Vagina (tissue), 2 donors: ENCODE measurements at regions not wholly inside any gene's neighbourhood (a gene's known extent, or its start where the extent isn't known, plus 50 kb on each side); places are given as distances from the start of the nearest gene placed in this dataset.

Source experiments
- POLR2A ChIP-seq, 2 donors: fragments of 450-650 bp; IDR thresholded peaks; one replicate each; pipeline ENCODE4 v1.6.1; 2017; ENCODE audit warnings: antibody characterized with exemption in 2 of 2, mild to moderate bottlenecking in 2 of 2, moderate library complexity in 2 of 2
- TF ChIP-seq, protein P1 (sequence below), 3 experiments: fragments of 450-650 bp in 2 of 3; fragments of 200-600 bp in 1 of 3; sonication (generic) in 1 of 3; IDR thresholded peaks; one replicate each; pipeline ENCODE4 v1.5.1; 2017 to 2019; ENCODE audit warnings: antibody characterized with exemption in 3 of 3, mild to moderate bottlenecking in 2 of 3, moderate library complexity in 2 of 3

DNA sequence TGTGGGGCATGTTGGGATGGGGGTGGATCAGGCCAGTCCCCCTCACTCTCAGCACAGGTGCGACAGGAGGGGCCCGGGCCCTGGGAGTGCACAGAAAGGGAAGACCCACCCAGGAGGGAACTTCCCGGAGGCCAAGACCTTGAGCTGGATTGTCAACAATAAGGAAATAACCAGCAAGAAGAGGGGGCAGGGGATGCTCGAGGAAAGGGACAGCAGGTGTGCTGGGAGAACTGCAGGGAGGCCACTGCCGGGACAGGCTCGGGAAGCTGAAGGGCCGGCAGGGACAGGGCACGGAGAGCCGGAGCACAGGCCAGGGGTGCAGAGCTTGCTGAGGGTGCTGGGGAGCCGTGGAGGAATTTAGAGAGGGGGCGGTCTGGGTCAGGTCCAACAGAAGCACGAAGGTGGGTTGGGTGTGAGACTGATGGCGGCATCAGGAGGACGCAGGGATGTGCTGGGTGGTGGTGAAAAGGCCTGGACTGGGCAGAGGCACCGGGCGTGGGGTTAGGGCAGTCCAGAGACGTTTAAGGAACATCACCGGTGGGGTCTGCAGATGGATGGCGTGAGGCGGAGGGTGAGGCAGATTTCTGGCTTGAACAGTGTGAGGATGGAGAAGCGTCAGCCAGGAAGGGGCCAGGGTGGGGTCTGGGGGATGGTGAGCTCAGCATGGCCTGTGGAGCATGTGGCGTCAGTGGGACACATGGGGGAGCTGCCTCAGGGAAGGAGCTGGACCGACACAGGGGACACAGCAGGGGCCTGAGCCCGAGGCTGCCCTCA is 54.8 kb downstream of the ADRA2C start:
- TF ChIP-seq, protein P1, sequence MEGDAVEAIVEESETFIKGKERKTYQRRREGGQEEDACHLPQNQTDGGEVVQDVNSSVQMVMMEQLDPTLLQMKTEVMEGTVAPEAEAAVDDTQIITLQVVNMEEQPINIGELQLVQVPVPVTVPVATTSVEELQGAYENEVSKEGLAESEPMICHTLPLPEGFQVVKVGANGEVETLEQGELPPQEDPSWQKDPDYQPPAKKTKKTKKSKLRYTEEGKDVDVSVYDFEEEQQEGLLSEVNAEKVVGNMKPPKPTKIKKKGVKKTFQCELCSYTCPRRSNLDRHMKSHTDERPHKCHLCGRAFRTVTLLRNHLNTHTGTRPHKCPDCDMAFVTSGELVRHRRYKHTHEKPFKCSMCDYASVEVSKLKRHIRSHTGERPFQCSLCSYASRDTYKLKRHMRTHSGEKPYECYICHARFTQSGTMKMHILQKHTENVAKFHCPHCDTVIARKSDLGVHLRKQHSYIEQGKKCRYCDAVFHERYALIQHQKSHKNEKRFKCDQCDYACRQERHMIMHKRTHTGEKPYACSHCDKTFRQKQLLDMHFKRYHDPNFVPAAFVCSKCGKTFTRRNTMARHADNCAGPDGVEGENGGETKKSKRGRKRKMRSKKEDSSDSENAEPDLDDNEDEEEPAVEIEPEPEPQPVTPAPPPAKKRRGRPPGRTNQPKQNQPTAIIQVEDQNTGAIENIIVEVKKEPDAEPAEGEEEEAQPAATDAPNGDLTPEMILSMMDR (IDR thresholded peaks at IDR 0.05), result no peak
- no peak for TF ChIP-seq POLR2A (IDR thresholded peaks at IDR 0.05)
